Fibroblast of lung (primary cell): ENCODE measurements at regions not wholly inside any gene's neighbourhood (a gene's known extent, or its start where the extent isn't known, plus 50 kb on each side); places are given as distances from the start of the nearest gene placed in this dataset.

ENCODE experiments used
- DNase-seq, 2 donors: peaks; one replicate each; pipeline versions ENCODE4 v3.0.0 to v3.0.0-alpha.2; 2010; ENCODE audit warnings: low read depth in 2 of 2
- H2AFZ ChIP-seq: 2 replicates; pipeline ENCODE4 v1.5.1; 2012; ENCODE audit warnings: low read length, control low read depth, inconsistent platforms
- H3K27ac ChIP-seq: 2 replicates; pipeline ENCODE4 v1.5.1; 2011; ENCODE audit warnings: low read length, control low read depth; ENCODE audit not compliant: insufficient read depth
- H3K27me3 ChIP-seq: 2 replicates; pipeline ENCODE4 v1.5.1; 2011; ENCODE audit warnings: mild to moderate bottlenecking, low read length; ENCODE audit not compliant: control insufficient read depth, insufficient read depth
- H3K36me3 ChIP-seq: 2 replicates; pipeline ENCODE4 v1.5.1; 2011; ENCODE audit warnings: low read length; ENCODE audit not compliant: control insufficient read depth, insufficient read depth
- H3K4me1 ChIP-seq: 2 replicates; pipeline ENCODE4 v1.5.1; 2011; ENCODE audit warnings: low read length; ENCODE audit not compliant: control insufficient read depth, insufficient read depth; ENCODE audit errors: extremely low read depth
- H3K4me2 ChIP-seq: 2 replicates; pipeline ENCODE4 v1.5.1; 2011; ENCODE audit warnings: low read length, control low read depth; ENCODE audit not compliant: insufficient read depth; ENCODE audit errors: extremely low read depth
- H3K4me3 ChIP-seq, 4 experiments: fragments of 200-600 bp in 1 of 4; sonication (generic) in 1 of 4; replicated peaks in 1 of 4; 2 replicates each; pipeline ENCODE4 v1.5.1; 2011 to 2016; ENCODE audit warnings: low read length in 4 of 4, low read depth in 3 of 4, mild to moderate bottlenecking in 3 of 4, control low read depth in 2 of 4, inconsistent platforms in 1 of 4, mixed read lengths in 1 of 4; ENCODE audit not compliant: insufficient read depth in 1 of 4; ENCODE audit errors: control extremely low read depth in 1 of 4
- H3K79me2 ChIP-seq: 2 replicates; pipeline ENCODE4 v1.5.1; 2012; ENCODE audit warnings: mild to moderate bottlenecking, low read length, inconsistent platforms; ENCODE audit not compliant: control insufficient read depth, insufficient read depth
- H3K9ac ChIP-seq: 2 replicates; pipeline ENCODE4 v1.5.1; 2011; ENCODE audit warnings: mild to moderate bottlenecking, low read length, control low read depth; ENCODE audit not compliant: insufficient read depth
- H3K9me3 ChIP-seq: 2 replicates; pipeline ENCODE4 v1.5.1; 2012; ENCODE audit warnings: low read depth, low read length; ENCODE audit not compliant: control insufficient read depth, insufficient read depth
- H4K20me1 ChIP-seq: 2 replicates; pipeline ENCODE4 v1.5.1; 2011; ENCODE audit warnings: low read length; ENCODE audit not compliant: control insufficient read depth, insufficient read depth; ENCODE audit errors: extremely low read depth
- EZH2 ChIP-seq: IDR thresholded peaks from 2 replicates; pipeline ENCODE4 v1.5.1; 2012; ENCODE audit warnings: low read length, control low read depth, mild to moderate bottlenecking; ENCODE audit errors: missing control alignments
- TF ChIP-seq, protein P1 (sequence below), 2 donors: IDR thresholded peaks in 1 of 2; conservative IDR thresholded peaks in 1 of 2; 1 replicate in 1 of 2; 2 replicates in 1 of 2; pipeline ENCODE4 v1.5.1; 2011 to 2012; ENCODE audit warnings: low read length in 2 of 2, control low read depth in 1 of 2, inconsistent platforms in 1 of 2, low read depth in 1 of 2, mild to moderate bottlenecking in 1 of 2

DNA sequence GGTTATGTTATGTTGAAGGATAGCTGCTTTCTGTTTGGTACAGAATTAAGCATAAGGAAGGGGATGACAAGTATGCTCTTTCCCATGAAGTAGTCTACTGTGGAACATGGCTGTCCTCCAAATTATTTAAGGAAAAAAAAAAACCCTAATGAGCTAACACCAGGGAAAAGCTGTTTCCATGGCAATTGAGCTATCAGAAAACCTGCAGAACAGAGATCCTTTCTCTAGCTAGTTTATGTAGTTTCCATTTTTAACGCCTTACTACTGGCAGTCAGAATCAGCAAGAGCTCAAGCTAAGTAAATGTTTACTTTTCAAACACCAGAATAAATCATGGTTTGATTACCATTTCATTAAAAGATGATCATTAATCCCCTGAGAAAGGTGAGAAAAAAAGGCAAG lies 287.4 kb upstream of the TARS1 start:
- DNase-seq, result peak in 1 of 2 donors; percentile 14
- no peaks in the 10 kb centered on the region for H3K36me3 ChIP-seq
- H3K9me3 ChIP-seq, result no peaks in the 10 kb centered on the region
- no peak overlapping the region for H3K9ac ChIP-seq
- H2AFZ ChIP-seq, result no peak overlapping the region
- no peaks in the 10 kb centered on the region for H3K27me3 ChIP-seq
- H3K4me1 ChIP-seq, result peaks cover 2% of the 10 kb centered on the region
- H3K27ac ChIP-seq, result no peak overlapping the region
- no peaks in the 10 kb centered on the region for H4K20me1 ChIP-seq
- TF ChIP-seq EZH2, result no peak
- TF ChIP-seq, protein P1, sequence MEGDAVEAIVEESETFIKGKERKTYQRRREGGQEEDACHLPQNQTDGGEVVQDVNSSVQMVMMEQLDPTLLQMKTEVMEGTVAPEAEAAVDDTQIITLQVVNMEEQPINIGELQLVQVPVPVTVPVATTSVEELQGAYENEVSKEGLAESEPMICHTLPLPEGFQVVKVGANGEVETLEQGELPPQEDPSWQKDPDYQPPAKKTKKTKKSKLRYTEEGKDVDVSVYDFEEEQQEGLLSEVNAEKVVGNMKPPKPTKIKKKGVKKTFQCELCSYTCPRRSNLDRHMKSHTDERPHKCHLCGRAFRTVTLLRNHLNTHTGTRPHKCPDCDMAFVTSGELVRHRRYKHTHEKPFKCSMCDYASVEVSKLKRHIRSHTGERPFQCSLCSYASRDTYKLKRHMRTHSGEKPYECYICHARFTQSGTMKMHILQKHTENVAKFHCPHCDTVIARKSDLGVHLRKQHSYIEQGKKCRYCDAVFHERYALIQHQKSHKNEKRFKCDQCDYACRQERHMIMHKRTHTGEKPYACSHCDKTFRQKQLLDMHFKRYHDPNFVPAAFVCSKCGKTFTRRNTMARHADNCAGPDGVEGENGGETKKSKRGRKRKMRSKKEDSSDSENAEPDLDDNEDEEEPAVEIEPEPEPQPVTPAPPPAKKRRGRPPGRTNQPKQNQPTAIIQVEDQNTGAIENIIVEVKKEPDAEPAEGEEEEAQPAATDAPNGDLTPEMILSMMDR (conservative IDR thresholded peaks at IDR 0.05 in 1 of 2, IDR thresholded peaks at IDR 0.05 in 1 of 2; ENCODE audit: low read depth in 1 of 2, low read length in 2 of 2), result no peak
- no peaks in the 10 kb centered on the region for H3K79me2 ChIP-seq
- no peak overlapping the region for H3K4me3 ChIP-seq
- no peak overlapping the region for H3K4me2 ChIP-seq

DNA sequence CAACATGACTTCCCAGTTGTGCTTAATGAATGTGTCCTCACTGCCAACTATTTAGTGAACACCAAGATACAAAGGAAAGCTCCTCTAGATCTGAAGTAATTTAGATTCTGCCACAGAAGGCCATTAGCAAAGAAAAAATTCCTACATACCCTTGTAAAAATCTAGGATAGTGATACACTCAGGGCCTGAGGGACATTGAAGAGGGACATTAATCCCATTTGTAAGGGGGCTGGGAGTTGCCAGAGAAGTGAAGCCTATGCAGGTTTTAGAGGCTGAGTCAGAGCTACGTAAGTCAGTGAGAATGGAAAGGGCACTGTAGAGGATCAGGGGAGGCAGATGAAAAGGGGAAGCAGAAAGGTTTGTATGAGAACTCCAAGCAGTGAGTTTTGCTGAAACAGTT lies 286.9 kb upstream of the TARS1 start:
- peak in 1 of 2 donors; percentile 58 for DNase-seq
- TF ChIP-seq, protein P1 (conservative IDR thresholded peaks at IDR 0.05 in 1 of 2, IDR thresholded peaks at IDR 0.05 in 1 of 2; ENCODE audit: low read depth in 1 of 2, low read length in 2 of 2), result no peak
- TF ChIP-seq EZH2, result no peak
- H3K79me2 ChIP-seq, result no peaks in the 10 kb centered on the region
- H3K4me3 ChIP-seq, result no peak overlapping the region
- no peak overlapping the region for H3K9ac ChIP-seq
- H2AFZ ChIP-seq, result no peak overlapping the region
- H4K20me1 ChIP-seq, result no peaks in the 10 kb centered on the region
- no peaks in the 10 kb centered on the region for H3K27me3 ChIP-seq
- no peak overlapping the region for H3K27ac ChIP-seq
- no peaks in the 10 kb centered on the region for H3K9me3 ChIP-seq
- no peak overlapping the region for H3K4me2 ChIP-seq
- no peaks in the 10 kb centered on the region for H3K4me1 ChIP-seq
- H3K36me3 ChIP-seq, result no peaks in the 10 kb centered on the region

DNA sequence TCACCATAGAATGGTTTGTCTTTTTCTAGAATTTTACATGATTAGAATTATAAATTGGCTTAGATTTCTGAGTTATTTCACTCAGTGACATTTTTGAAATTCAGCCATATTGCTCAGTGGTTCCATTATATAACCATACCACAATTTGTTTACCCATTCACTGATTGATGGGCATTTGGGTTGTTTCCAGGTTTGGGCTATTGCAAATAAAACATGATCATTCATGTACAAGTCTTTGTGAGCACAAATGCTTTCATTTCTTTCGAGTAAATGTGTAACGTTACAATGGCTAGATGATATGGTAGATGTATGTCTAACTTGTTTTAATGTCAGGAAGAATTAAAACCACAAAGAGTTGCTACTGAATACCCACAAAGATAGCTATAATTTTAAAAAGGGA lies 279.9 kb upstream of the TARS1 start:
- no peaks in the 10 kb centered on the region for H3K27me3 ChIP-seq
- TF ChIP-seq, protein P1 (conservative IDR thresholded peaks at IDR 0.05 in 1 of 2, IDR thresholded peaks at IDR 0.05 in 1 of 2; ENCODE audit: low read depth in 1 of 2, low read length in 2 of 2), result no peak
- no peak for TF ChIP-seq EZH2
- H4K20me1 ChIP-seq, result no peaks in the 10 kb centered on the region

More for the DNA sequence above, 279.9 kb upstream of the TARS1 start:
- no peak overlapping the region for H3K4me2 ChIP-seq
- DNase-seq, result no peak
- H3K9me3 ChIP-seq, result no peaks in the 10 kb centered on the region
- H3K27ac ChIP-seq, result no peak overlapping the region
- no peak overlapping the region for H2AFZ ChIP-seq
- no peak overlapping the region for H3K9ac ChIP-seq
- no peaks in the 10 kb centered on the region for H3K4me1 ChIP-seq
- H3K4me3 ChIP-seq, result no peak overlapping the region
- no peaks in the 10 kb centered on the region for H3K79me2 ChIP-seq
- no peaks in the 10 kb centered on the region for H3K36me3 ChIP-seq
